Lower leg skin (tissue), 3 donors: ENCODE measurements at regions not wholly inside any gene's neighbourhood (a gene's known extent, or its start where the extent isn't known, plus 50 kb on each side); places are given as distances from the start of the nearest gene placed in this dataset.

ENCODE experiments used
- POLR2A ChIP-seq, 2 donors: fragments of 450-650 bp; IDR thresholded peaks; one replicate each; pipeline ENCODE4 v1.6.1; 2016 to 2017; ENCODE audit warnings: antibody characterized with exemption in 2 of 2, mild to moderate bottlenecking in 1 of 2, moderate library complexity in 1 of 2
- TF ChIP-seq, protein P1 (sequence below), 3 donors: fragments of 450-650 bp; IDR thresholded peaks; one replicate each; pipeline ENCODE4 v1.5.1; 2016; ENCODE audit warnings: antibody characterized with exemption in 3 of 3, mild to moderate bottlenecking in 3 of 3, moderate library complexity in 2 of 3

DNA sequence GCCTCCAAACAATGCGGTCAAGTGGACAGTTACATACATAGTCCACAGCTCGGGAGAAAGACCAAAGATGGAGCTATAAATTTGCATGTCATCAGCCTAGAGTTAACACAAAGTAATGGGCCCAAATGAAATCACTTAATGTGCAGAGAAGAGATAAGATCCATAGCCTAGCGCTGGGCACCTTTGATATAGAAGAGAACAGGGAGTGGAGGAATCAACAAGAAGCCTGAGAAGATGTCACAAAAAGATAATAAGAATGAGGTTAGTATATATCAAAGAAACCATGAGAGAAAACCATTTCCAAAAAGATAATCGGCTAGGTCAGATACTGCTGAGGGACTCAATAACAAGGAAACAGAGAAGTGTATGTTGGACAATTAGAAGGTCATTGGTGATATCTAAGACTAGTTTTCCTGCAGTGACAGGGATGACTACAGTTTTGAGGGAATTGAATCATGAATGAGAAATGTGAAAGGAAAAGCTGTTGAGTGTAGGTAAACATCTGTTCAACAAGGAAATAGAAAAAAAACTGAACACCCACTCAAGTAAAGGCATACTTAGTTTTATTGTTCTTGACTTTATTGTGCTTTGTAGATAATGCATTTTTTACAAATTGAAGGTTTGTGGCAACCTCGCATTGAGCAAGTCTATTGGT, 68.7 kb upstream of the CDH6 start:
- no peak for TF ChIP-seq POLR2A (IDR thresholded peaks at IDR 0.05)
- TF ChIP-seq, protein P1, sequence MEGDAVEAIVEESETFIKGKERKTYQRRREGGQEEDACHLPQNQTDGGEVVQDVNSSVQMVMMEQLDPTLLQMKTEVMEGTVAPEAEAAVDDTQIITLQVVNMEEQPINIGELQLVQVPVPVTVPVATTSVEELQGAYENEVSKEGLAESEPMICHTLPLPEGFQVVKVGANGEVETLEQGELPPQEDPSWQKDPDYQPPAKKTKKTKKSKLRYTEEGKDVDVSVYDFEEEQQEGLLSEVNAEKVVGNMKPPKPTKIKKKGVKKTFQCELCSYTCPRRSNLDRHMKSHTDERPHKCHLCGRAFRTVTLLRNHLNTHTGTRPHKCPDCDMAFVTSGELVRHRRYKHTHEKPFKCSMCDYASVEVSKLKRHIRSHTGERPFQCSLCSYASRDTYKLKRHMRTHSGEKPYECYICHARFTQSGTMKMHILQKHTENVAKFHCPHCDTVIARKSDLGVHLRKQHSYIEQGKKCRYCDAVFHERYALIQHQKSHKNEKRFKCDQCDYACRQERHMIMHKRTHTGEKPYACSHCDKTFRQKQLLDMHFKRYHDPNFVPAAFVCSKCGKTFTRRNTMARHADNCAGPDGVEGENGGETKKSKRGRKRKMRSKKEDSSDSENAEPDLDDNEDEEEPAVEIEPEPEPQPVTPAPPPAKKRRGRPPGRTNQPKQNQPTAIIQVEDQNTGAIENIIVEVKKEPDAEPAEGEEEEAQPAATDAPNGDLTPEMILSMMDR (IDR thresholded peaks at IDR 0.05): no peak
